ENCODE measurements at regions not wholly inside any gene's neighbourhood (a gene's known extent, or its start where the extent isn't known, plus 50 kb on each side); places are given as distances from the start of the nearest gene placed in this dataset.

GRCh38 chr14:38973083-38973700 lies 129.8 kb downstream of the SEC23A start:
- TF ChIP-seq OSR1 (CRISPR knock-in tag; IDR thresholded peaks at IDR 0.05) = no peak
- no peak for TF ChIP-seq CSDC2 (CRISPR knock-in tag; IDR thresholded peaks at IDR 0.05)
- no peak for TF ChIP-seq ZNF8 (CRISPR knock-in tag; IDR thresholded peaks at IDR 0.05)
- no peak for ATAC-seq

GRCh38 chr14:38972511-38972910 lies 130.5 kb downstream of the SEC23A start:
- no peak for ATAC-seq

GRCh38 chr14:38971258-38971921 lies 131.6 kb downstream of the SEC23A start:
- TF ChIP-seq CSRNP3 (CRISPR knock-in tag; IDR thresholded peaks at IDR 0.05) (no peak), GLIS3 (CRISPR knock-in tag; IDR thresholded peaks at IDR 0.05) (no peak), ARNTL (CRISPR knock-in tag; IDR thresholded peaks at IDR 0.05; ENCODE audit: borderline replicate concordance, low read depth) (no peak), BACH2 (CRISPR knock-in tag; IDR thresholded peaks at IDR 0.05; ENCODE audit: borderline replicate concordance) (no peak), ZNF8 (CRISPR knock-in tag; IDR thresholded peaks at IDR 0.05) (no peak), OSR1 (CRISPR knock-in tag; IDR thresholded peaks at IDR 0.05) (no peak), TOX (CRISPR knock-in tag; IDR thresholded peaks at IDR 0.05; ENCODE audit: borderline replicate concordance) (no peak), ZFP30 (CRISPR knock-in tag; IDR thresholded peaks at IDR 0.05) (no peak), ISL1 (CRISPR knock-in tag; IDR thresholded peaks at IDR 0.05) (no peak), PATZ1 (CRISPR knock-in tag; IDR thresholded peaks at IDR 0.05; ENCODE audit: borderline replicate concordance) (no peak)
- no peak for ATAC-seq

More at GRCh38 chr14:38972511-38972910, 130.5 kb downstream of the SEC23A start:
- TF ChIP-seq TCF4 (CRISPR knock-in tag; IDR thresholded peaks at IDR 0.05; ENCODE audit: borderline replicate concordance) = no peak
- no peak for TF ChIP-seq ZFP30 (CRISPR knock-in tag; IDR thresholded peaks at IDR 0.05)
- no peak for TF ChIP-seq TSHZ2 (CRISPR knock-in tag; IDR thresholded peaks at IDR 0.05)
- TF ChIP-seq POU6F1 (CRISPR knock-in tag; IDR thresholded peaks at IDR 0.05; ENCODE audit: borderline replicate concordance, low read depth) = no peak
- no peak for TF ChIP-seq ISL1 (CRISPR knock-in tag; IDR thresholded peaks at IDR 0.05)
- TF ChIP-seq ARNTL (CRISPR knock-in tag; IDR thresholded peaks at IDR 0.05; ENCODE audit: borderline replicate concordance, low read depth) = no peak
- TF ChIP-seq ZNF70 (CRISPR knock-in tag; IDR thresholded peaks at IDR 0.05) = no peak
- no peak for TF ChIP-seq GLIS3 (CRISPR knock-in tag; IDR thresholded peaks at IDR 0.05)
- TF ChIP-seq PATZ1 (CRISPR knock-in tag; IDR thresholded peaks at IDR 0.05; ENCODE audit: borderline replicate concordance) = no peak
- no peak for TF ChIP-seq BACH2 (CRISPR knock-in tag; IDR thresholded peaks at IDR 0.05; ENCODE audit: borderline replicate concordance)

GRCh38 chr14:38964630-38965029 lies 138.4 kb downstream of the SEC23A start:
- TF ChIP-seq PATZ1 (CRISPR knock-in tag; IDR thresholded peaks at IDR 0.05; ENCODE audit: borderline replicate concordance) = no peak
- TF ChIP-seq CSRNP3 (CRISPR knock-in tag; IDR thresholded peaks at IDR 0.05) = no peak
- no peak for TF ChIP-seq SNAI2 (CRISPR knock-in tag; IDR thresholded peaks at IDR 0.05)
- ATAC-seq = no peak

Data from SK-N-SH treated with all-trans-retinoic acid at 6 μM for 48 hours (cell line).